H54 (cell line): ENCODE measurements at regions not wholly inside any gene's neighbourhood (a gene's known extent, or its start where the extent isn't known, plus 50 kb on each side); places are given as distances from the start of the nearest gene placed in this dataset.
"Not testable (repeated sequence)": the region's sequence is repeated elsewhere in the genome, so short reads cannot be mapped to it uniquely, and the experiment has no call there.

ENCODE experiments used
- DNase-seq: peaks from one replicate; pipeline ENCODE4 v3.0.0; 2011; ENCODE audit warnings: low spot score, mixed read lengths; ENCODE audit not compliant: insufficient read length
- FAIRE-seq: peaks from 3 replicates; lab custom pipeline; 2011; peaks lifted over from hg19 to GRCh38; lab: Jason Lieb, UNC
- POLR2A ChIP-seq: IDR thresholded peaks from 2 replicates; pipeline ENCODE4 v1.6.1; 2011; ENCODE audit warnings: low read depth, mild to moderate bottlenecking, low read length

DNA sequence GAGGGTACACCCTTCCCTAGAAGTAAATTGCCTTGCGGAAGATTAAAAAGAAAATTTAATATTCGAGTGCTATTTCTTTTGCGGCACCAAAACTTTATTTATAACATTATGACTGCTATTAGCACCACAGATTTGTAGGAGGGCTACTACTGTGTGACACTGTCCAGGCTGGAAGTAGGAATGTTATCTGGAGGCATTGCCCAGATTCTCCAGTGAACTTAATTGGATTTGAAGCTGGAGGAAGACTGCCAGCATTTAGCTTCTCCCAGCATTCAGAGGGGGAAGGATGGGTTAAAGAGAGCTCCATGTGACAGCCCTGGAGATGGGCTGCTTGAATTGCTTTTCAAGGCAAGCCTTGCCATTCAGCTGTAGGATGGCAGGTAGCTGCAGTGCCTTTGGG lies 107.0 kb upstream of the RBM19 start:
- no peak for DNase-seq
- no peak for FAIRE-seq
- TF ChIP-seq POLR2A, result no peak

DNA sequence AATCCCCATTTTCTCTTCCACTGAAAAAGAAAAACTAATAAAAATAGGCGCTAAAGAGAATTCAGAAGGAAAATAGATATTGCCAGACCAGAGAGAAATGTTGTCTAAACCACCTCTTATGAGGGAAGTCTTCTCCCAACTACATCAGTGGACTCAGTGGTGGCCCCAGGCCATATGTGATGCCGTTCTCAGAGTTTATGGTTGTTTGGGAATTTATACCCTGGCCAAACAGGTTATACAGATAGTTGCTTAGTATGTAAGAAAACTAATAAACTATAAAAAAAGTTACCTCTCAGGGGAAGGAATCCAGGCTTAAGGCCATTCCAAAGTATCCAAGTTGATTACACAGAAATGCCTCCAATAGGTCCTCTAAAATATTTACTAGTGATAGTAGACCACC lies 103.4 kb upstream of the RBM19 start:
- FAIRE-seq (no peak), DNase-seq (no peak)
- no peak for TF ChIP-seq POLR2A

DNA sequence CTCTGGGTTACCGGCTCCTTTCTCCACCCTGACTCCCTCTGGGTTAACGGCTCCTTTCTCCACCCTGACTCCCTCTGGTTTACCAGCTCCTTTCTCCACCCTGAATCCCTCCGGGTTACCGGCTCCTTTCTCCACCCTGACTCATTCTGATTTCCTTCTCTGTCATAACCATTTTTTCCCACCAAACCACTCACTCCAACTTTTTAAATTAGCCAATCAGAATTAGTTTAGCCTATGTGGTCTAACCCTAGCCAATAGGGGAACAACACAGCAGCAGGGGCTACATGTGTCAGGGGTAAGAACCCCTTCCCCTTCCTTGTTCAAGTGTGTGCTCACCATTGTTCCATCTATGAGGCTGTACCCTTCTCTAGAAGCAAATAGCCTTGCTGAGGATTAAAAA lies 98.4 kb upstream of the RBM19 start:
- no peak; the same call in 1 of the 2 replicates for TF ChIP-seq POLR2A
- DNase-seq, result no peak
- FAIRE-seq, result no peak

DNA sequence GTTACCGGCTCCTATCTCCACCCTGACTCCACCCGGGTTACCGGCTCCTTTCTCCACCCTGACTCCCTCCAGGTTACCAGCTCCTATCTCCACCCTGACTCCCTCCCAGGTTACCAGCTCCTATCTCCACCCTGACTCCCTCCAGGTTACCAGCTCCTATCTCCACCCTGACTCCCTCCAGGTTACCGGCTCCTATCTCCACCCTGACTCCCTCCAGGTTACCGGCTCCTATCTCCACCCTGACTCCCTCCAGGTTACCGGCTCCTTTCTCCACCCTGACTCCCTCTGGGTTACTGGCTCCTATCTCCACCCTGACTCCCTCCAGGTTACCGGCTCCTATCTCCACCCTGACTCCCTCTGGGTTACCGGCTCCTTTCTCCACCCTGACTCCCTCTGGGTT lies 97.9 kb upstream of the RBM19 start:
- TF ChIP-seq POLR2A, result 0 out of 2 replicates have a peak, but pooled peaks have one; percentile 2
- not testable (repeated sequence) for DNase-seq, FAIRE-seq

DNA sequence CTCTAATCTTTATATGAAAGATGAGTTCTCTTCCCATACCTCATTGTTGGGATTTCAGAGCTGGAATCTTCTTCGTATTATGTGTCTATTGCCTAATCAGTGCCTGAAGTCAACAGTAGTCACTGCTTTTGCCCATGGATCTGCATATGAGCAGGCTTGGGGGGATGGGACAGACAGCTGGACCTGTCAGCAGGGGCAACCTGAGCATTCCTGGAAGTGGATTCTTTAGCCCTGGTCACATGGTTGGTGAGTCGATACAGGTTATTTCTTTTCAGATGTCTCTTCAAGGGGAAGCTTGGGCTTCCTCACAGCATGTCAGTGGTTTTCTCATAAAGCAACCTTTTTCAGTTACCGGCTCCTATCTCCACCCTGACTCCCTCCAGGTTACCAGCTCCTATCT lies 97.3 kb upstream of the RBM19 start:
- no peak for DNase-seq
- no peak for FAIRE-seq
- TF ChIP-seq POLR2A, result no peak

DNA sequence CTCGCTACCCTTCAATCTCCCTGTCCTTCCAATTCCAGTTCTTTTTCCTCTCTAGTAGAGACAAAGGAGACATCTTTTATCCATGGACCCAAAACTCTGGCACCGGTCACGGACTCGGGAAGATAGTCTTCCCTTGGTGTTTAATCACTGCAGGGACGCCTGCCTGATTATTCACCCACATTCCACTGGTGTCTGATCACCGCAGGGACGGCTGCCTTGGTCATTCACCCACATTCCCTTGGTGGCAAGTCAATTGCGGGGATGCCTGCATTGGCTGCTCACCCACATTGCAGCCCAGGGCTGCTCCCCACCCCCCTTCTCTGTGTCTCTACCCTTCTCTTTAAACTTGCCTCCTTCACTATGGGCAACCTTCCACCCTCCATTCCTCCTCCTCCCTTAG lies 90.2 kb upstream of the RBM19 start:
- FAIRE-seq, DNase-seq: not testable (repeated sequence)

DNA sequence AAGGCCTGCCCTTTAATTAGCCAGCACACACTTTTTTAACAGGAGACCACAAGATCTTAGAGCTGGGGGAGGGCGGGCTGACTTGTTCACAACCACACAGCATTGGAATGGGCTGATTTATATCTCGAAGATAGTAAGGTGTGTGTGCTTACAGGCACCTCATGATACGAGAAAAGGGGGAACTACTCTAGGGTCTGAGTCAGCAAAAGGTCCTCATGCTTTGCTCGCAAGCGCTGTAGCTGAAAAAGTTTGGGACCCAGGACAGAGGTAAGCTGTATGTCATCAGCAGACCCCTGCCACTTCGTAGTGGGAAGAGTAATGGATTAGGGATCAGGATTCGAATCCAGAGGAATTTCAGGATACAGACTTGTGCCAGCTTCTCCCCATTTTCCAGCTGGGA lies 88.9 kb upstream of the RBM19 start:
- DNase-seq (no peak), FAIRE-seq (no peak)
- TF ChIP-seq POLR2A, result no peak

DNA sequence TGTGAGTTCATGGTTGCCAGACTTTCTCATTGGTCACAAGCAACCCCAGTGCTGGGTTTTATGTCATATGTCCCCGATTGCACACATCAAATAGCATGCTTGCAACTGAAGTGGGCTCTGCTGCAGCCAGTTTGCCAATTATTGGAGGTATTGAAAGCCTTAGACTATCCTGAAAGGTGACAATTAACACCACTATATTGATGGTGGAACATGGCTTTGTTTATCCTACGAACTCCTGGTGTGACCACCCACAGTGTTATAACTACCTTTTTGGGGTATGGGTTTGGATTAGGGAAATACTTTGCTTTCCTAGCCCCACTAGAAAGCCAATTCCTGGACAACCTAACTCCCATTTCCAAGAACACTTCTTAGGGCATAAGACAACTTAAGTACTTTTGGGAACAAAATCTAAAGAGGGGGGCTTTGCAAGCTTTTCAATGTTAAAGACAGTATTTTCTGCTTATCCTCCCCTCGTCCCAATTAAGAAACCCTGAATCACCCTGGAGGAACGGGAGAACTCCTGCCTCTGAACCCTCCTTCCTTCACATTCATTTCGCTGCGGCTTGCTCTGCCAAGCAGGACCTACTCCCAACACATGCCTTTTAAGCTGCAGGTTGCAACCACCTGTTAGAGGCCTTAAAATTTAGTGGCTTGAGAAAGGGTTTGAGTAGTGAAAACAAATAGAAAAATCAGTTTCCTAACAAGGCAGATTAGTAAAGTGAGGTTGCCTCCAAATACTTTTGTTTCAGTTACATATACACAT lies 80.3 kb upstream of the RBM19 start:
- no peak for FAIRE-seq
- TF ChIP-seq POLR2A, result no peak
- no peak for DNase-seq

DNA sequence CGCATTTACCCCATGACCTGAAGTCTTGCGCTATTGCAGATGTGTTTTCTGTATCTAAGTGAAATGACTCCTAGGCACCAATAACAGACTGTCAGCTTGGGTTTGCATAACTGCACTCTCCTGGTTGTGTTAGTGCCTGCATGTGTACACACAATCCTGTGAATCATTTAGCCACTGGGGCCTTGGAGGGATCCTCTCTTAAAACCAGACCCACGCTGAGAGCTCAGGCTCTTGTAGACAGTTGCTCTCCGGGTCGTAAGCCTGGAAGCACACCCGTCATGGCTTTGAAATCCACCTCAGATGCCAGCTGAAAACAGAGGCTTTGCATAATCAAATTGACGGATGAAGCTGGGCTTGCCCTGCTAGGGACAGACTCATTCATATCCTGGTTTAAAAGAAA lies 79.2 kb upstream of the RBM19 start:
- no peak for FAIRE-seq
- no peak for TF ChIP-seq POLR2A
- DNase-seq, result no peak

DNA sequence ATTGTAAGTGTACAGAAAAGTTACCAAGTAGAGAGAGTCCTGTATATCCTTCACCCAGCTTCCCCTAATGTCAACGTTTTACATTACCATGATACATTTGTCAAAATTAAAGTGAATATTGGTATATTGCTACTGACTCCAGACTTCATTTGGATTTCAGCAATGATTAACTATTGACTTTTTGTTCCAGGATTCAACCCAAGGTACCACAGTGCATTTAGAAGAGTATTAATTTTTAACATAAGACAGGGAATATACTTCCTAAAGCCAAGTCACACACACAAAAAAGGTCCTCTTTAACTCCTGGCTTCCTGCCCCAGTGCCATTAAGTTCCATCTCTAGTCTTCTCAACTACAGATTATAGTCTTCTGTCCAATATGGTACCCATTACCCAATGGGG lies 75.5 kb upstream of the RBM19 start:
- FAIRE-seq, result no peak
- TF ChIP-seq POLR2A, result no peak
- no peak for DNase-seq

DNA sequence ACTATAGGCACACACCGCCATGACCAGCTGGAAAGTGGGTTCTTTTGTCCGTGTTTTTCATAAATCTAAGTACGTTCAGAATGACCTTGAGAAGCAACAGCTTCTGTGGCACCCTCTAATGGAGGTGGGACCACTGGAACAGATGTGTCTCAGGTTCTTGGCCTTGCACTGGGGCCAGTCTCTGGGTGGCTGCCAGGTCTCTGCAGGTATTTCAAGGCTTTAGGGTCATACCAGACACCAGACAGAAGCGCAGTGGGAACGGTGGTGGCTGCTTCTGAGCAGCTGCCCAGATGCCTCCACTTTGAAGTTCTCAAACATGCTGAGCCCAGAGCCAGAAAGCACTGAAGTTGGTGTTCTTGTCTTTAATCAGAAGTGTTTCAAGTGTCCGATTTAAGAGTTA lies 75.0 kb upstream of the RBM19 start:
- DNase-seq, result no peak
- FAIRE-seq, result no peak
- TF ChIP-seq POLR2A, result no peak

DNA sequence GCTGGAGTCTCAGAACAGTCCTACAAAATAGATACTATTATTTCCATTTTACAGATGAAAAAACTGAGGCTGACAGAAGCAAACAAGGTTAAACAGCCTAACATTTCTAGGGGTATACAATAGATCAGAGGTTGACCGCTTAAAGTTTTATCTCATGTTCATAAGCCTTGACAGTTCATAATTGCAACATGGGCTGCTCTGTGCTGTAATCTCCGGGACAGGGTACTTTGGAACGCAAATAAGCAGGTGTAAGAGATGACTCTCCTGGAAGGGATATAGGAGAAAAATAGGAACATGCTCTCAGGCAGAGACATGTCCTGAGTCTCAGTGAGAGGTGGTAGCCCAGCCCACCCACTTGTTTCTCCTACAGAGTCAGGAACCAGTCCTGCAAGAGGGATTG lies 72.8 kb upstream of the RBM19 start:
- no peak for DNase-seq
- no peak for FAIRE-seq
- TF ChIP-seq POLR2A, result no peak

DNA sequence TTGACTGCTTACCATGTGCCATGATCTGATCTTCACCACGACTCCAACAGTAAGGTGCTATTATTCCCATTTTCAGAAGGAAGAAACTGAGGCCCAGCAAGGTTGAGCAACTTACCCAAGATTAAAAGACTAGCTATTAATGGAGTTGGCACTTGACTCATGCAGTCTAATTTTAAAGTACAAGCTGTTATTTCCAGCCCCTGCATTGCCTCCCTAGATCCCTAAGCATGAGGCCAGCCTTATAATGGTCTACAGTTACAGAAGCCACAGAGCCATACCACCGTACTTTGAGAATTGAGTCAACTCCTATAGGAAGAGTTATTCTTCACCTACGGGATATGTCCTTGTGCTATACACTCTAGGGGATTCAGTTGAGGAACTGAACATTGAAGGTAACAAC lies 66.7 kb upstream of the RBM19 start:
- TF ChIP-seq POLR2A, result no peak
- FAIRE-seq (no peak), DNase-seq (no peak)

DNA sequence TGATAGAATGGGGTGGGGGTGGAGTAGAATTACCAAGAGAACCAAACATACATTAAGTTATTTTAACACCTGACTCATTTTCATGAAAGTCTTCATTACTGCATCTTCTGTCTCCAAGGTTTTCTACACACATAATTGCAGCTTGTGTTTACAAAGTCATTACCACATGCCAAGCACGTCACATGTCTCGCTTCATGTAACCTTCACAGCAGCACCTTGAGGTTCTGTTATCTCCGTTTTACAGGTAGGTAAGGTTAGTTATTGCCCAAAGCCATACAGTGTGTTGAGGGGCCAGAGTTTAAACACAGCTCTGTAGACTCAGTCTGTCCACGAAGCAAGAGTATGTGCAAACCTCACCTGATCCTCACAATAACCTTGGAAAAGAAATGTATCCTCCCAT lies 64.3 kb upstream of the RBM19 start:
- no peak for TF ChIP-seq POLR2A
- FAIRE-seq, result no peak
- DNase-seq, result no peak

DNA sequence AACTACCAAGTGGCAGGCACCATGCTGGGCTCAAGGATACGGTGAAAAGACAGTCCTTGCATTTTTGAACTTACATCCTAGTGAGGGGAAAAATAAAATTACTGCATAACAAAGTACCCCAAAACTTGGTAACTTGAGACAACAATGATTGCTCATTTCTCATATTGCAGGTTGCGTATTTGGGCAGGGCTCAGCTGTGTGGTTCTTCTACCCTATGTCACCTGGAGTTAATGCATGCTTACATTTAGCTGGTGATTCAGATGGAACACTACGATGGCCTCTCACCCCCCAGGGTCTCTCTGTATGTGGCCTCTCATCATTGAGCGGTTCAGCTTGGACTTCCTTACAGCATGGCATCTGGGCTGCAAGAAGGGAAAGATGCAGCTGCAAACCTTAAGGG lies 60.7 kb upstream of the RBM19 start:
- FAIRE-seq (no peak), DNase-seq (no peak)
- no peak for TF ChIP-seq POLR2A
